Ishikawa (cell line): ENCODE measurements at regions not wholly inside any gene's neighbourhood (a gene's known extent, or its start where the extent isn't known, plus 50 kb on each side); places are given as distances from the start of the nearest gene placed in this dataset.

ENCODE experiments used
- CEBPB ChIP-seq: IDR thresholded peaks from 2 replicates; pipeline ENCODE4 v1.6.1; 2012
- CREB1 ChIP-seq: IDR thresholded peaks from 2 replicates; pipeline ENCODE4 v1.6.1; 2012; ENCODE audit warnings: low read depth
- EGR1 ChIP-seq: IDR thresholded peaks from 2 replicates; pipeline ENCODE4 v1.6.1; 2012
- EP300 ChIP-seq: IDR thresholded peaks from 2 replicates; pipeline ENCODE4 v1.6.1; 2012; ENCODE audit warnings: borderline replicate concordance
- FOXM1 ChIP-seq: IDR thresholded peaks from 2 replicates; pipeline ENCODE4 v1.6.1; 2012; ENCODE audit warnings: low read depth, borderline replicate concordance
- NFIC ChIP-seq: IDR thresholded peaks from 2 replicates; pipeline ENCODE4 v1.6.1; 2012
- RAD21 ChIP-seq: IDR thresholded peaks from 2 replicates; pipeline ENCODE4 v1.6.1; 2012; ENCODE audit warnings: low read depth
- TAF1 ChIP-seq: IDR thresholded peaks from 2 replicates; pipeline ENCODE4 v1.6.1; 2012; ENCODE audit warnings: low read depth, mild to moderate bottlenecking
- TCF12 ChIP-seq: IDR thresholded peaks from 2 replicates; pipeline ENCODE4 v1.6.1; 2012; ENCODE audit warnings: low read depth
- TEAD4 ChIP-seq: IDR thresholded peaks from 2 replicates; pipeline ENCODE4 v1.6.1; 2012
- YY1 ChIP-seq: IDR thresholded peaks from 2 replicates; pipeline ENCODE4 v1.6.1; 2012; ENCODE audit warnings: low read depth
- ZBTB7A ChIP-seq: IDR thresholded peaks from 2 replicates; pipeline ENCODE4 v1.6.1; 2012; ENCODE audit warnings: low read depth
- TF ChIP-seq, protein P1 (sequence below): IDR thresholded peaks from 2 replicates; pipeline ENCODE4 v1.6.1; 2012
- TF ChIP-seq, protein P2 (sequence below): IDR thresholded peaks from 2 replicates; pipeline ENCODE4 v1.6.1; 2012
- TF ChIP-seq, protein P3 (sequence below): IDR thresholded peaks from 2 replicates; pipeline ENCODE4 v1.6.1; 2012; ENCODE audit warnings: low read depth, mild to moderate bottlenecking

DNA sequence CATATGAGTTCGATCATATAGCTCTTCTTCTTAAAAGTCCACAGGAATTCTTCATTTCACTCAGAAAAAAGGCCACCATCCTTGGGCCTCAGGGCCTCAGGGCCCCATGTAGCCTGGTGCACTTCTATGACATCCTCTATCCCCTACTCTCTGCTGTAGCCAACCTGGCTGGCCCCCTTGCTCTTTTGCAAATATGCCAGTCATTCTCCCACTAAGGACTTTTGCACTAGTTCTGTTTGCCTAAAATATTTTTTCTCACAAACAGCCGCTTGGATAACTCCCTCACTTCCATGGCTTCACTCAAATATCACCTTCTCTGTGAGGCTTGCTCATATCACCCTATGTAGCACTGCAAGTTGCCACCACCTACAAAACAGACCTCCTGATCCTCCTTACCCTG, 604.7 kb upstream of the JAG1 start:
- TF ChIP-seq EP300 (no peak), TAF1 (no peak)
- TF ChIP-seq, protein P1, sequence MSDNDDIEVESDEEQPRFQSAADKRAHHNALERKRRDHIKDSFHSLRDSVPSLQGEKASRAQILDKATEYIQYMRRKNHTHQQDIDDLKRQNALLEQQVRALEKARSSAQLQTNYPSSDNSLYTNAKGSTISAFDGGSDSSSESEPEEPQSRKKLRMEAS = no peak

DNA sequence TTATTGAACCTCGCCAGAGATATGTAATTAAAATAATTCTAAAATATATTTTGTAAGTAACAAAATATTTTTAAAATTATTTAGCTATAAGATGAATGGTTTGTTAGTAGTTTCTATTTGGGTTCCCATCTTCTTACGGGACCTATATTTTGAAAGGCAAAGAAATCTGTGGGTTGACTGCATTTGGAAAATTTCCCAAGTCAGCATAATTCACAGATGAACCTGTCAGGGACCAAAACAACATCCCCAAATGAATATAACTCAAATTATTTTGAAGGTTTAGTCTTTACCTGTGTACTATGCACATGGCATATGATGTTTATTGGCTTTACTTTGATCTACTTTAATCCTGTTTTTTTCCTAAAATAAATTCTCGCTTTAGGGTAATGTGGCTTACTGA, 607.4 kb upstream of the JAG1 start:
- no peak for TF ChIP-seq ZBTB7A
- no peak for TF ChIP-seq EGR1
- TF ChIP-seq, protein P2, sequence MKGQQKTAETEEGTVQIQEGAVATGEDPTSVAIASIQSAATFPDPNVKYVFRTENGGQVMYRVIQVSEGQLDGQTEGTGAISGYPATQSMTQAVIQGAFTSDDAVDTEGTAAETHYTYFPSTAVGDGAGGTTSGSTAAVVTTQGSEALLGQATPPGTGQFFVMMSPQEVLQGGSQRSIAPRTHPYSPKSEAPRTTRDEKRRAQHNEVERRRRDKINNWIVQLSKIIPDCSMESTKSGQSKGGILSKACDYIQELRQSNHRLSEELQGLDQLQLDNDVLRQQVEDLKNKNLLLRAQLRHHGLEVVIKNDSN = no peak

DNA sequence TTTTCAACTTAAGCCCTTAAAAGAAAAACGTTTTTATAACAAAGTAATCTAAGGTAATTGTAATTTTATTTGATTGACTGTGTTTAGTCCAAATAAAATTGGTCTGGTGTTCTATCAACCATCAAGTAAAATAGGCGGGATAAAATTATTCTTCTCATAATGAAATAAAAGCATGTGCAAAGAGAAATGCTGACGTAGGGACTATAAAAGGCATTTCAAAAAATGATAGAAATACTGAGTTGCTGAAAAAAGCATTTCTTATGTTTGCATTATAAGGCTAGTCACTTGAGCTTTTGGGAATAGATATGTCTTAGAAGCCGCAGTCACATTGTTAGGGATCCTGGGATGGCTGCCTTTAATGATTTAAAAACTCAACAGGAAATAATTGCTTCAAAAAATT, 608.0 kb upstream of the JAG1 start:
- TF ChIP-seq TCF12 (no peak), EP300 (no peak), ZBTB7A (no peak), TEAD4 (no peak)
- TF ChIP-seq, protein P3, sequence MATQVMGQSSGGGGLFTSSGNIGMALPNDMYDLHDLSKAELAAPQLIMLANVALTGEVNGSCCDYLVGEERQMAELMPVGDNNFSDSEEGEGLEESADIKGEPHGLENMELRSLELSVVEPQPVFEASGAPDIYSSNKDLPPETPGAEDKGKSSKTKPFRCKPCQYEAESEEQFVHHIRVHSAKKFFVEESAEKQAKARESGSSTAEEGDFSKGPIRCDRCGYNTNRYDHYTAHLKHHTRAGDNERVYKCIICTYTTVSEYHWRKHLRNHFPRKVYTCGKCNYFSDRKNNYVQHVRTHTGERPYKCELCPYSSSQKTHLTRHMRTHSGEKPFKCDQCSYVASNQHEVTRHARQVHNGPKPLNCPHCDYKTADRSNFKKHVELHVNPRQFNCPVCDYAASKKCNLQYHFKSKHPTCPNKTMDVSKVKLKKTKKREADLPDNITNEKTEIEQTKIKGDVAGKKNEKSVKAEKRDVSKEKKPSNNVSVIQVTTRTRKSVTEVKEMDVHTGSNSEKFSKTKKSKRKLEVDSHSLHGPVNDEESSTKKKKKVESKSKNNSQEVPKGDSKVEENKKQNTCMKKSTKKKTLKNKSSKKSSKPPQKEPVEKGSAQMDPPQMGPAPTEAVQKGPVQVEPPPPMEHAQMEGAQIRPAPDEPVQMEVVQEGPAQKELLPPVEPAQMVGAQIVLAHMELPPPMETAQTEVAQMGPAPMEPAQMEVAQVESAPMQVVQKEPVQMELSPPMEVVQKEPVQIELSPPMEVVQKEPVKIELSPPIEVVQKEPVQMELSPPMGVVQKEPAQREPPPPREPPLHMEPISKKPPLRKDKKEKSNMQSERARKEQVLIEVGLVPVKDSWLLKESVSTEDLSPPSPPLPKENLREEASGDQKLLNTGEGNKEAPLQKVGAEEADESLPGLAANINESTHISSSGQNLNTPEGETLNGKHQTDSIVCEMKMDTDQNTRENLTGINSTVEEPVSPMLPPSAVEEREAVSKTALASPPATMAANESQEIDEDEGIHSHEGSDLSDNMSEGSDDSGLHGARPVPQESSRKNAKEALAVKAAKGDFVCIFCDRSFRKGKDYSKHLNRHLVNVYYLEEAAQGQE = no peak
- TF ChIP-seq, protein P2 = no peak

DNA sequence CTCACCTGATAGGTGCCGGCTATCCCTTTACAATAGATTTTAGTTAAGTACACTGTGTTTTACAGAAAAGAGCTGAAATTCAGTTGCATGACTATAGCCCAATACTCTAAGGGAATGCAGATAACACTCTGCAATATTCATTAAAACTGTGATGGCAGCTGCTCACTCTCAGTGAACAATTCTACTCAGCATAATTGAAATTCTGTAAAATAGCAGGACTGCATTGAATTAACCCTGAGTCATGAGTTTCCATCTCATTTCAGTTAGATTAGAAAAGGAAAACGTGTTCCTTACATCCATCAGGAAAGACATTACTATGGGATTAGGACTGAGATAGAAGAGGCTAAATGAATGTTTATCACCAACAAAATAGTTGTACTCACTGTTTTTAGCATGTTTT, 613.3 kb upstream of the JAG1 start:
- TF ChIP-seq ZBTB7A = no peak
- TF ChIP-seq EP300 = no peak
- TF ChIP-seq FOXM1 = no peak
- TF ChIP-seq YY1 = no peak

DNA sequence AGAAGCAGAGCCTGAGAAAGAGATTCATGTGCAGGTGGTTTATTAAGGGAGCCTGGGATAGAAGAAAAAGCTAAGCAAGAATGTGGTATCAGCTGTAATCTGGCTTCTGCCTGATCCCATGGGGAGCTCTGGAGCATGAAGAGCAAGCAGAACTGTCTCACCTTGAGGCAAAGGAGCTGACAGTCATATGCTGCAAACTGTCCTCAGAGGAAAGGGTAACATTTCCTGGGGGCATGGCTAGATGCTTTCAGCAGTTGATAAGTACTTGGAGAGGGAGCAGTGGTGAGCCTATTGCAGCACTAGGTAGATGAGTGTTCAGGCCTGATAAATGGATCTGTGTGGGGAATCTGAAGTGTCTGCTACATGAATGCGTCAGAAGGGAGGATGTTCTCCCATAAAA, 621.5 kb upstream of the BTBD3 start:
- TF ChIP-seq, protein P3 = no peak
- no peak for TF ChIP-seq YY1
- no peak for TF ChIP-seq CEBPB
- no peak for TF ChIP-seq RAD21
- TF ChIP-seq EGR1 = no peak
- TF ChIP-seq TAF1 = no peak
- TF ChIP-seq ZBTB7A = no peak
- TF ChIP-seq, protein P1 = no peak
- TF ChIP-seq TCF12 = no peak
- TF ChIP-seq NFIC = no peak
- TF ChIP-seq, protein P2 = no peak
- TF ChIP-seq EP300 = no peak
- TF ChIP-seq FOXM1 = no peak
- no peak for TF ChIP-seq CREB1
- no peak for TF ChIP-seq TEAD4

DNA sequence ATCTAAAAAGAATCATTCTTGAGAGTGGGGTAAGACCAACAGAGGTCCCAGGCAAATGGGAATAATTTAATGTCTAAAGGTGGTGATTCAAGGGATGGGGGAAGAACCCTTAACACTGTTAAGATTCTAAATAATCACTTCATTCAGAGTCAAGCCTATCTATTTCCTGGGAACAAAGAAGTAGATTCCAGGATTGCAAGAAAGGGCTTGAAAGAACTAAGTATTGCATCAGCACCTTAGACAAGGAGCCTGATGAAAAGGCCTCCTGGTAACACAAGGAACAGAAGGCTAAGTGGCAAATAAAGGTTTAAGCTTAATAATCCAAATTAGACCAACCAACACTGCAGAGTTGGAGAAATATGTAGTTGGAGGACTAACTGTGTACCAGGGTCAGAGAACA, 620.7 kb upstream of the BTBD3 start:
- TF ChIP-seq CEBPB = 0 out of 2 replicates have a peak, but pooled peaks have one; percentile 3
- TF ChIP-seq NFIC = no peak

DNA sequence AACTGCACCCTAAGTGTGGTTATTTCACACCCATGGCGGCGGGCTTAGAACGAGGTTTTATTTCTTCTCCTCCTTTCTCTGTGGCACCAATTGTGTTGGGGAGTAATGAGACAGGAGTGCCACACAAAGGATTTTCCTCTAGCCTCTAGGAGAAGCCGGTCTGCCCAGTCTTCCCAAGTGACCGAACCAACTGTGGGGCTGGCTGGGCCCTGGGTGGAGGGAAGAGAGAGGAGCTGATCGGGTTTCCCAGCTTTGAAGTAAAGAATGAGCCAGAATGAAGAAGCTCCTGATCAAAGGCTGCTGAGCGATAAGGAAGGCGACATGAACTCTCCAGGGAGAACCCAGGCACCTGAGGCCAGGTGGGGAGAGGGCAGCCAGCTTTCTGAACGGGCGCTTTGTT, 616.0 kb upstream of the BTBD3 start:
- TF ChIP-seq CREB1 = no peak
- TF ChIP-seq EP300 = no peak
- TF ChIP-seq ZBTB7A = no peak
- TF ChIP-seq FOXM1 = no peak
- TF ChIP-seq EGR1 = no peak
- TF ChIP-seq, protein P2 = no peak
- TF ChIP-seq NFIC = no peak
- no peak for TF ChIP-seq YY1
- TF ChIP-seq TAF1 = no peak
- TF ChIP-seq TCF12 = no peak
- no peak for TF ChIP-seq CEBPB
- no peak for TF ChIP-seq RAD21
- TF ChIP-seq TEAD4 = no peak
- TF ChIP-seq, protein P1 = no peak
